Hepatocyte (in vitro differentiated cells): ENCODE measurements at regions not wholly inside any gene's neighbourhood (a gene's known extent, or its start where the extent isn't known, plus 50 kb on each side); places are given as distances from the start of the nearest gene placed in this dataset.

Experiments
- DNase-seq: peaks from one replicate; pipeline ENCODE4 v3.0.0-alpha.2; 2016; ENCODE audit warnings: low spot score
- H2AFZ ChIP-seq: fragments of 200-600 bp; sonication (generic); 2 replicates; pipeline ENCODE4 v1.6.0; 2016; ENCODE audit warnings: antibody characterized with exemption, mild to moderate bottlenecking
- H3K27ac ChIP-seq: fragments of 200-600 bp; sonication (generic); 2 replicates; pipeline ENCODE4 v1.5.1; 2016; ENCODE audit warnings: mild to moderate bottlenecking
- H3K27me3 ChIP-seq: fragments of 200-600 bp; sonication (generic); 2 replicates; pipeline ENCODE4 v1.6.1; 2016
- H3K36me3 ChIP-seq: fragments of 200-600 bp; sonication (generic); replicated peaks from 2 replicates; pipeline ENCODE4 v1.5.1; 2016; ENCODE audit warnings: low read depth; ENCODE audit not compliant: insufficient read depth
- H3K4me1 ChIP-seq: fragments of 200-600 bp; sonication (generic); 2 replicates; pipeline ENCODE4 v1.5.1; 2016; ENCODE audit warnings: mild to moderate bottlenecking, moderate library complexity; ENCODE audit not compliant: insufficient read depth
- H3K4me2 ChIP-seq: fragments of 200-600 bp; sonication (generic); 2 replicates; pipeline ENCODE4 v1.6.0; 2016
- H3K4me3 ChIP-seq: fragments of 200-600 bp; sonication (generic); 2 replicates; pipeline ENCODE4 v1.5.1; 2016; ENCODE audit warnings: mild to moderate bottlenecking
- H3K79me2 ChIP-seq: fragments of 200-600 bp; sonication (generic); 2 replicates; pipeline ENCODE4 v1.6.0; 2017; ENCODE audit warnings: mild to moderate bottlenecking
- H3K9me2 ChIP-seq: fragments of 200-600 bp; sonication (generic); replicated peaks from 2 replicates; pipeline ENCODE4 v1.6.0; 2017; ENCODE audit warnings: mild to moderate bottlenecking; ENCODE audit not compliant: insufficient read depth
- H3K9me3 ChIP-seq: fragments of 200-600 bp; sonication (generic); 2 replicates; pipeline ENCODE4 v1.5.1; 2016; ENCODE audit warnings: low read depth, mild to moderate bottlenecking
- H4K20me1 ChIP-seq: fragments of 200-600 bp; sonication (generic); 2 replicates; pipeline ENCODE4 v1.6.0; 2016; ENCODE audit warnings: mild to moderate bottlenecking; ENCODE audit not compliant: insufficient read depth, poor library complexity, severe bottlenecking
- CTCF ChIP-seq: fragments of 200-600 bp; sonication (generic); IDR thresholded peaks from 2 replicates; pipeline ENCODE4 v1.5.1; 2016; ENCODE audit warnings: antibody characterized with exemption, mild to moderate bottlenecking; ENCODE audit not compliant: poor library complexity
- EZH2 ChIP-seq: fragments of 200-600 bp; sonication (generic); IDR thresholded peaks from 2 replicates; pipeline ENCODE4 v1.6.1; 2016; ENCODE audit warnings: antibody characterized with exemption, mild to moderate bottlenecking, borderline replicate concordance
- EZH2phosphoT487 ChIP-seq: fragments of 200-600 bp; sonication (generic); IDR thresholded peaks from one replicate; pipeline ENCODE4 v1.6.1; 2018; ENCODE audit warnings: antibody characterized with exemption, mild to moderate bottlenecking, low read depth, moderate library complexity; ENCODE audit not compliant: unreplicated experiment, severe bottlenecking
- WGBS: methylation state at CpG from one replicate; pipeline ENCODE4 v1.1.6; 2016; ENCODE audit warnings: low lambda C conversion rate; ENCODE audit errors: missing lambda C conversion rate; 5-methylcytosine and 5-hydroxymethylcytosine counted together

- no peak overlapping the region for H2AFZ ChIP-seq
- no peaks in the 10 kb centered on the region for H3K4me1 ChIP-seq
- H3K79me2 ChIP-seq, result no peaks in the 10 kb centered on the region
- no peaks in the 10 kb centered on the region for H4K20me1 ChIP-seq
- TF ChIP-seq EZH2, result no peak
- TF ChIP-seq CTCF, result no peak
- no peak for TF ChIP-seq EZH2phosphoT487
- H3K27me3 ChIP-seq, result no peaks in the 10 kb centered on the region
- 69% methylated on average over 3 of the region's 3 CpGs for WGBS
- no peak for DNase-seq
- no peak overlapping the region for H3K27ac ChIP-seq
- no peaks in the 10 kb centered on the region for H3K9me3 ChIP-seq
- H3K9me2 ChIP-seq, result no peaks in the 10 kb centered on the region
- no peak overlapping the region for H3K4me2 ChIP-seq
- H3K4me3 ChIP-seq, result no peak overlapping the region
- H3K36me3 ChIP-seq, result no peaks in the 10 kb centered on the region
Measured at GRCh38 chr3:76096036-76096435, 310.7 kb upstream of the ZNF717 start.

GRCh38 chr3:76096836-76097588 lies 311.7 kb upstream of the ZNF717 start:
- 80% methylated on average over 7 of the region's 7 CpGs for WGBS
- no peak for DNase-seq
- no peak overlapping the region for H2AFZ ChIP-seq

GRCh38 chr3:76097589-76097969 lies 312.2 kb upstream of the ZNF717 start:
- Histone ChIP-seq H3K36me3 (no peaks in the 10 kb centered on the region), H3K4me1 (no peaks in the 10 kb centered on the region), H3K4me2 (no peak overlapping the region), H3K4me3 (no peak overlapping the region), H3K27ac (no peak overlapping the region), H3K9me2 (no peaks in the 10 kb centered on the region), H4K20me1 (no peaks in the 10 kb centered on the region), H3K27me3 (no peaks in the 10 kb centered on the region), H2AFZ (no peak overlapping the region), H3K79me2 (no peaks in the 10 kb centered on the region), H3K9me3 (no peaks in the 10 kb centered on the region)
- WGBS, result 86% methylated on average over 3 of the region's 3 CpGs
- TF ChIP-seq CTCF, result no peak
- no peak for DNase-seq

More at GRCh38 chr3:76096836-76097588, 311.7 kb upstream of the ZNF717 start:
- H3K27ac ChIP-seq, result no peak overlapping the region
- no peaks in the 10 kb centered on the region for H3K36me3 ChIP-seq
- no peaks in the 10 kb centered on the region for H3K4me1 ChIP-seq
- H3K4me2 ChIP-seq, result no peak overlapping the region
- no peaks in the 10 kb centered on the region for H3K9me3 ChIP-seq
- no peak overlapping the region for H3K4me3 ChIP-seq
- H4K20me1 ChIP-seq, result no peaks in the 10 kb centered on the region
- no peaks in the 10 kb centered on the region for H3K9me2 ChIP-seq
- no peaks in the 10 kb centered on the region for H3K79me2 ChIP-seq
- TF ChIP-seq EZH2 (no peak), CTCF (no peak), EZH2phosphoT487 (no peak)
- H3K27me3 ChIP-seq, result no peaks in the 10 kb centered on the region

GRCh38 chr3:76099956-76100355 lies 314.6 kb upstream of the ZNF717 start:
- Histone ChIP-seq H3K36me3 (no peaks in the 10 kb centered on the region), H3K4me1 (no peaks in the 10 kb centered on the region), H3K4me3 (no peak overlapping the region), H2AFZ (no peak overlapping the region), H3K9me3 (no peaks in the 10 kb centered on the region), H3K27ac (no peak overlapping the region), H3K27me3 (no peaks in the 10 kb centered on the region), H3K79me2 (no peaks in the 10 kb centered on the region), H3K4me2 (no peak overlapping the region), H3K9me2 (no peaks in the 10 kb centered on the region), H4K20me1 (no peaks in the 10 kb centered on the region)
- no peak for TF ChIP-seq CTCF
- TF ChIP-seq EZH2, result no peak
- TF ChIP-seq EZH2phosphoT487, result no peak
- no peak for DNase-seq
- WGBS, result 92% methylated on average over 4 of the region's 4 CpGs
